WTC11 (cell line): ENCODE measurements at regions not wholly inside any gene's neighbourhood (a gene's known extent, or its start where the extent isn't known, plus 50 kb on each side); places are given as distances from the start of the nearest gene placed in this dataset.

Experiments used
- ATAC-seq: fragments of 200-7000 bp; cut with Tn5 transposase; 2 replicates; pipeline ENCODE4 v1.10.0; 2021; ENCODE audit warnings: mild to moderate bottlenecking, moderate library complexity
- CTCF ChIA-PET: fragments of 300-600 bp; sonication (Branson Sonifier 250); formaldehyde crosslinking; loops from one replicate; lab custom pipeline; 2021; ENCODE audit warnings: antibody characterized with exemption; lab: Charles Lee
- POLR2A ChIA-PET: fragments of 350-600 bp; sonication (Branson Sonifier 250); formaldehyde crosslinking; loops from one replicate; lab custom pipeline; 2021; ENCODE audit warnings: antibody characterized with exemption; lab: Charles Lee
- DNase-seq: peaks from one replicate; pipeline ENCODE4 v3.0.0; 2021; ENCODE audit warnings: low spot score
- H3K27ac Mint-ChIP-seq: 2 replicates; pipeline ENCODE4 v1.8.0; 2021; ENCODE audit warnings: mixed read lengths
- H3K27me3 Mint-ChIP-seq: 2 replicates; pipeline ENCODE4 v1.8.0; 2021; ENCODE audit warnings: low read depth, mild to moderate bottlenecking, moderate library complexity, mixed read lengths
- H3K36me3 Mint-ChIP-seq: 2 replicates; pipeline ENCODE4 v1.8.0; 2021; ENCODE audit warnings: mixed read lengths
- H3K4me1 Mint-ChIP-seq: 2 replicates; pipeline ENCODE4 v1.8.0; 2022; ENCODE audit warnings: mixed read lengths
- H3K4me3 Mint-ChIP-seq: 2 replicates; pipeline ENCODE4 v1.8.0; 2021; ENCODE audit warnings: mild to moderate bottlenecking, moderate library complexity, mixed read lengths
- H3K9me3 Mint-ChIP-seq: 2 replicates; pipeline ENCODE4 v1.8.0; 2021; ENCODE audit warnings: mixed read lengths
- ARID4B ChIP-seq: sonication (generic); formaldehyde crosslinking; IDR thresholded peaks from 2 replicates; pipeline ENCODE4 v1.8.0; 2023; ENCODE audit warnings: missing genetic modification reagents, mild to moderate bottlenecking, borderline replicate concordance
- CREM ChIP-seq: sonication (generic); formaldehyde crosslinking; IDR thresholded peaks from 2 replicates; pipeline ENCODE4 v1.8.1; 2022; ENCODE audit warnings: mild to moderate bottlenecking, missing genetic modification reagents, moderate library complexity
- E2F1 ChIP-seq: sonication (generic); formaldehyde crosslinking; IDR thresholded peaks from 2 replicates; pipeline ENCODE4 v1.8.0; 2022; ENCODE audit warnings: mild to moderate bottlenecking, missing genetic modification reagents
- FOXP4 ChIP-seq: sonication (generic); formaldehyde crosslinking; IDR thresholded peaks from 2 replicates; pipeline ENCODE4 v1.8.0; 2022; ENCODE audit warnings: mild to moderate bottlenecking, missing genetic modification reagents
- GTF2I ChIP-seq: fragments of 250-450 bp; sonication (Bioruptor Pico); conservative IDR thresholded peaks from 2 replicates; pipeline ENCODE4 v1.4.0; 2021; ENCODE audit warnings: mild to moderate bottlenecking
- IRF1 ChIP-seq: sonication (generic); formaldehyde crosslinking; IDR thresholded peaks from 2 replicates; pipeline ENCODE4 v1.8.0; 2023; ENCODE audit warnings: missing genetic modification reagents
- NR2C2 ChIP-seq: sonication (generic); formaldehyde crosslinking; IDR thresholded peaks from 2 replicates; pipeline ENCODE4 v1.8.0; 2022; ENCODE audit warnings: mild to moderate bottlenecking, missing genetic modification reagents
- PRDM15 ChIP-seq: sonication (generic); formaldehyde crosslinking; IDR thresholded peaks from 2 replicates; pipeline ENCODE4 v1.8.0; 2022; ENCODE audit warnings: missing genetic modification reagents
- PRRX2 ChIP-seq: fragments of 250-450 bp; sonication (Bioruptor Pico); IDR thresholded peaks from 2 replicates; pipeline ENCODE4 v1.8.0; 2021; ENCODE audit warnings: mild to moderate bottlenecking
- SMAD4 ChIP-seq: sonication (generic); formaldehyde crosslinking; IDR thresholded peaks from 2 replicates; pipeline ENCODE4 v1.8.0; 2022; ENCODE audit warnings: mild to moderate bottlenecking, missing genetic modification reagents
- TEAD4 ChIP-seq: sonication (generic); formaldehyde crosslinking; IDR thresholded peaks from 2 replicates; pipeline ENCODE4 v1.8.0; 2022; ENCODE audit warnings: mild to moderate bottlenecking, missing genetic modification reagents
- ZNF263 ChIP-seq: sonication (generic); formaldehyde crosslinking; IDR thresholded peaks from 2 replicates; pipeline ENCODE4 v1.8.1; 2022; ENCODE audit warnings: low read depth, mild to moderate bottlenecking, moderate library complexity, missing genetic modification reagents
- ZNF416 ChIP-seq: fragments of 250-450 bp; sonication (Bioruptor Pico); IDR thresholded peaks from 2 replicates; pipeline ENCODE4 v1.9.0; 2021; ENCODE audit warnings: mild to moderate bottlenecking, inconsistent platforms

GRCh38 chr1:208534599-208534897, 290.4 kb upstream of the PLXNA2 start:
- no peaks in the 10 kb centered on the region for H3K36me3 Mint-ChIP-seq
- ATAC-seq (no peak), DNase-seq (no peak)
- H3K27ac Mint-ChIP-seq: no peak overlapping the region
- H3K4me1 Mint-ChIP-seq: peaks cover 48% of the 10 kb centered on the region
- no peak overlapping the region for H3K4me3 Mint-ChIP-seq
- no peaks in the 10 kb centered on the region for H3K9me3 Mint-ChIP-seq
- POLR2A ChIA-PET: no interaction called here
- TF ChIP-seq PRRX2 (CRISPR knock-in tag) (no peak), ZNF263 (no peak), SMAD4 (no peak), NR2C2 (CRISPR knock-in tag) (no peak)
- no peaks in the 10 kb centered on the region for H3K27me3 Mint-ChIP-seq
- CTCF ChIA-PET: interaction anchor here (1.2 kb wide), 1 partner anchor 58 kb away, joined by 3 read pairs; no protein-coding TSS in a partner anchor

- Mint-ChIP-seq H3K9me3 (no peaks in the 10 kb centered on the region), H3K4me3 (no peak overlapping the region), H3K27me3 (no peaks in the 10 kb centered on the region), H3K27ac (no peak overlapping the region), H3K4me1 (peaks cover 48% of the 10 kb centered on the region), H3K36me3 (no peaks in the 10 kb centered on the region)
- POLR2A ChIA-PET: no interaction called here
- CTCF ChIA-PET: interaction anchor here (1.2 kb wide), 1 partner anchor 58 kb away, joined by 3 read pairs; no protein-coding TSS in a partner anchor
- ATAC-seq (no peak), DNase-seq (no peak)
- TF ChIP-seq FOXP4 (CRISPR knock-in tag): no peak
- no peak for TF ChIP-seq IRF1 (CRISPR knock-in tag)
- no peak for TF ChIP-seq PRDM15 (CRISPR knock-in tag)
- no peak for TF ChIP-seq CREM (CRISPR knock-in tag)
- no peak for TF ChIP-seq ZNF416 (CRISPR knock-in tag)
- no peak for TF ChIP-seq E2F1 (CRISPR knock-in tag)
- TF ChIP-seq ARID4B: no peak
- TF ChIP-seq GTF2I (CRISPR knock-in tag): no peak
- TF ChIP-seq TEAD4 (CRISPR knock-in tag): no peak
These were observed 290.8 kb upstream of the PLXNA2 start for GRCh38 chr1:208534979-208535378.
